Esophagus squamous epithelium (tissue), 5 donors: ENCODE measurements at regions not wholly inside any gene's neighbourhood (a gene's known extent, or its start where the extent isn't known, plus 50 kb on each side); places are given as distances from the start of the nearest gene placed in this dataset.

Experiments
- DNase-seq: peaks from one replicate; lab custom pipeline; 2025; lab: John Stamatoyannopoulos, UW
- H3K27ac ChIP-seq, 4 donors: fragments of 200-600 bp; sonication (generic); one replicate each; pipeline ENCODE4 v1.5.1; 2016 to 2019; ENCODE audit warnings: mild to moderate bottlenecking in 1 of 4
- H3K27me3 ChIP-seq, 4 donors: fragments of 200-600 bp; sonication (generic); 1 replicate in 3 of 4; 2 replicates in 1 of 4; pipeline versions ENCODE4 v1.5.1 to v1.6.0; 2017 to 2021; ENCODE audit warnings: antibody characterized with exemption in 1 of 4
- H3K36me3 ChIP-seq, 3 donors: fragments of 200-600 bp; sonication (generic); one replicate each; pipeline ENCODE4 v1.5.1; 2016 to 2019
- H3K4me1 ChIP-seq, 3 donors: fragments of 200-600 bp; sonication (generic); one replicate each; pipeline ENCODE4 v1.5.1; 2017 to 2019
- H3K4me3 ChIP-seq, 4 donors: fragments of 200-600 bp; sonication (generic); 1 replicate in 3 of 4; 2 replicates in 1 of 4; pipeline ENCODE4 v1.5.1; 2016 to 2019; ENCODE audit warnings: mild to moderate bottlenecking in 2 of 4, moderate library complexity in 1 of 4
- H3K9me3 ChIP-seq, 3 donors: fragments of 200-600 bp; sonication (generic); one replicate each; pipeline ENCODE4 v1.5.1; 2016 to 2019
- POLR2A ChIP-seq, 4 donors: fragments of 450-650 bp; IDR thresholded peaks; one replicate each; pipeline ENCODE4 v1.6.1; 2017; ENCODE audit warnings: antibody characterized with exemption in 4 of 4, mild to moderate bottlenecking in 4 of 4, moderate library complexity in 3 of 4
- WGBS, 2 donors: methylation state at CpG; one replicate each; pipeline ENCODE4 v1.1.5; 2018; 5-methylcytosine and 5-hydroxymethylcytosine counted together
- intact Hi-C: fragments of 100-400 bp; cut with DNase I; formaldehyde crosslinking; loops from one replicate; pipeline ENCODE4 v1.15.0; 2022
- TF ChIP-seq, protein P1 (sequence below), 6 experiments: fragments of 450-650 bp in 4 of 6; fragments of 200-600 bp in 2 of 6; sonication (generic) in 2 of 6; IDR thresholded peaks; one replicate each; pipeline ENCODE4 v1.5.1; 2016 to 2019; ENCODE audit warnings: antibody characterized with exemption in 6 of 6, mild to moderate bottlenecking in 4 of 6, moderate library complexity in 4 of 6
- donor health status: DM: yes; HTN: yes; CAD: no.

GRCh38 chr18:40013001-40013609 is 1941.9 kb upstream of the PIK3C3 start:
- Histone ChIP-seq H3K27ac (no peak overlapping the region), H3K4me1 (no peaks in the 10 kb centered on the region), H3K4me3 (no peak overlapping the region), H3K27me3 (no peaks in the 10 kb centered on the region), H3K36me3 (no peaks in the 10 kb centered on the region), H3K9me3 (no peaks in the 10 kb centered on the region)
- TF ChIP-seq, protein P1, sequence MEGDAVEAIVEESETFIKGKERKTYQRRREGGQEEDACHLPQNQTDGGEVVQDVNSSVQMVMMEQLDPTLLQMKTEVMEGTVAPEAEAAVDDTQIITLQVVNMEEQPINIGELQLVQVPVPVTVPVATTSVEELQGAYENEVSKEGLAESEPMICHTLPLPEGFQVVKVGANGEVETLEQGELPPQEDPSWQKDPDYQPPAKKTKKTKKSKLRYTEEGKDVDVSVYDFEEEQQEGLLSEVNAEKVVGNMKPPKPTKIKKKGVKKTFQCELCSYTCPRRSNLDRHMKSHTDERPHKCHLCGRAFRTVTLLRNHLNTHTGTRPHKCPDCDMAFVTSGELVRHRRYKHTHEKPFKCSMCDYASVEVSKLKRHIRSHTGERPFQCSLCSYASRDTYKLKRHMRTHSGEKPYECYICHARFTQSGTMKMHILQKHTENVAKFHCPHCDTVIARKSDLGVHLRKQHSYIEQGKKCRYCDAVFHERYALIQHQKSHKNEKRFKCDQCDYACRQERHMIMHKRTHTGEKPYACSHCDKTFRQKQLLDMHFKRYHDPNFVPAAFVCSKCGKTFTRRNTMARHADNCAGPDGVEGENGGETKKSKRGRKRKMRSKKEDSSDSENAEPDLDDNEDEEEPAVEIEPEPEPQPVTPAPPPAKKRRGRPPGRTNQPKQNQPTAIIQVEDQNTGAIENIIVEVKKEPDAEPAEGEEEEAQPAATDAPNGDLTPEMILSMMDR (IDR thresholded peaks at IDR 0.05), result no peak
- no peak for TF ChIP-seq POLR2A (IDR thresholded peaks at IDR 0.05)
- intact Hi-C loops, result no loop called here
- no peak for DNase-seq

GRCh38 chr18:40011201-40011600 is 1943.8 kb upstream of the PIK3C3 start:
- H3K4me3 ChIP-seq, result no peak overlapping the region
- no peaks in the 10 kb centered on the region for H3K9me3 ChIP-seq
- no peaks in the 10 kb centered on the region for H3K36me3 ChIP-seq
- WGBS, 2 donors, result 89 to 90% methylated on average over 1 of the region's 1 CpG
- intact Hi-C loops, result no loop called here
- no peak for TF ChIP-seq POLR2A (IDR thresholded peaks at IDR 0.05)
- TF ChIP-seq, protein P1 (IDR thresholded peaks at IDR 0.05), result no peak
- no peak overlapping the region for H3K27ac ChIP-seq
- no peaks in the 10 kb centered on the region for H3K4me1 ChIP-seq
- H3K27me3 ChIP-seq, result no peaks in the 10 kb centered on the region
- DNase-seq, result no peak

DNA sequence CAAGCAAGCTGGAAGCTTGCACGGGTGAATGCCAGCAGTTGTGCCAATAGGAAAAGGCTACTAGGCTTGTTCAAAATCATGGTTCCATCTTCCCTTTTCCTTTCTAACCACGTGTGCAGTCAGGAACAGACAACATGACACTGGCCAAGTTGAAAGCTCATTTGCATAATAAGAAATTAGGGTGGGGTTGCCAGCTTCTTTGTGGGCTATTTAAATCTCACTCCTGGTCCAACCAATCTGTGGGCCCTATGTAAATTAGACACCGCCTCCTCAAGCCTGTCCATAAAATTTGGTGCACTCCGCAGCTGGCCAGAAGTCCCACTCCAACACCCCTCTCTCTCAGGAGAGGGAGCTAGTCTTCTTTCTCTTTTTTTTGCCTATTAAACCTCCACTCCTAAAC is 1948.4 kb upstream of the PIK3C3 start:
- Histone ChIP-seq H3K9me3 (no peaks in the 10 kb centered on the region), H3K27me3 (no peaks in the 10 kb centered on the region), H3K27ac (no peak overlapping the region), H3K36me3 (no peaks in the 10 kb centered on the region), H3K4me3 (no peak overlapping the region), H3K4me1 (no peaks in the 10 kb centered on the region)
- no peak for DNase-seq
- intact Hi-C loops, result no loop called here
- 61 to 71% methylated on average over 4 of the region's 4 CpGs for WGBS, 2 donors
- TF ChIP-seq, protein P1 (IDR thresholded peaks at IDR 0.05), result no peak
- no peak for TF ChIP-seq POLR2A (IDR thresholded peaks at IDR 0.05)

GRCh38 chr18:40004246-40004645 is 1950.8 kb upstream of the PIK3C3 start:
- 47 to 61% methylated on average over 3 of the region's 3 CpGs for WGBS, 2 donors
- intact Hi-C loops, result no loop called here
- Histone ChIP-seq H3K27me3 (no peaks in the 10 kb centered on the region), H3K36me3 (no peaks in the 10 kb centered on the region), H3K27ac (no peak overlapping the region), H3K4me1 (no peaks in the 10 kb centered on the region), H3K9me3 (no peaks in the 10 kb centered on the region), H3K4me3 (no peak overlapping the region)
- no peak for DNase-seq
- no peak for TF ChIP-seq POLR2A (IDR thresholded peaks at IDR 0.05)
- TF ChIP-seq, protein P1 (IDR thresholded peaks at IDR 0.05), result no peak

DNA sequence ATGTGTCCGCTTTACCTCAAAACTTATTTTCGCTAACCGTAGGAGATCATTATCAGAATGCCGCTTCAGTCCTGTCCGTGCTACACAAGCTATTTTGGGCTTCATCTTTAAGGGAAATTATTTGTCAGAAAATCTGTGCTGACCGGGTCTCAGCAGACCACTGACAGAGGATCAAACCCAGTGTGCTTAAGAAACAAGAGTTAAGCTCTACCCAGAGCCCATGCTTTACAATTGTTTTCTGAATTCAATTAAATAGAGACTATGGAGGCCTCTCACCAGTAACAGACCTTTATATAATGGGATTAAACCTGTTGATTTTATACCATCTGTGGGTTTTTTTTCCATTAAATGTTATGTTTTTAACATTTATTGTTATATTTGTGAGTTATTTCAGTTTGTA is 1956.7 kb upstream of the PIK3C3 start:
- Histone ChIP-seq H3K4me1 (no peaks in the 10 kb centered on the region), H3K27me3 (no peaks in the 10 kb centered on the region), H3K36me3 (no peaks in the 10 kb centered on the region), H3K4me3 (no peak overlapping the region), H3K27ac (no peak overlapping the region), H3K9me3 (no peaks in the 10 kb centered on the region)
- intact Hi-C loops, result no loop called here
- 90 to 91% methylated on average over 6 of the region's 6 CpGs for WGBS, 2 donors
- no peak for DNase-seq
- TF ChIP-seq, protein P1 (IDR thresholded peaks at IDR 0.05), result no peak
- TF ChIP-seq POLR2A (IDR thresholded peaks at IDR 0.05), result no peak
